ENCODE measurements at regions not wholly inside any gene's neighbourhood (a gene's known extent, or its start where the extent isn't known, plus 50 kb on each side); places are given as distances from the start of the nearest gene placed in this dataset.

GRCh38 chr15:97200161-97200560 lies 760.3 kb upstream of the ARRDC4 start:
- DNase-seq: no peak

GRCh38 chr15:97210277-97210676 lies 750.2 kb upstream of the ARRDC4 start:
- no peak for DNase-seq

- DNase-seq: no peak
These were observed 744.9 kb upstream of the ARRDC4 start for GRCh38 chr15:97215629-97216028.

DNA sequence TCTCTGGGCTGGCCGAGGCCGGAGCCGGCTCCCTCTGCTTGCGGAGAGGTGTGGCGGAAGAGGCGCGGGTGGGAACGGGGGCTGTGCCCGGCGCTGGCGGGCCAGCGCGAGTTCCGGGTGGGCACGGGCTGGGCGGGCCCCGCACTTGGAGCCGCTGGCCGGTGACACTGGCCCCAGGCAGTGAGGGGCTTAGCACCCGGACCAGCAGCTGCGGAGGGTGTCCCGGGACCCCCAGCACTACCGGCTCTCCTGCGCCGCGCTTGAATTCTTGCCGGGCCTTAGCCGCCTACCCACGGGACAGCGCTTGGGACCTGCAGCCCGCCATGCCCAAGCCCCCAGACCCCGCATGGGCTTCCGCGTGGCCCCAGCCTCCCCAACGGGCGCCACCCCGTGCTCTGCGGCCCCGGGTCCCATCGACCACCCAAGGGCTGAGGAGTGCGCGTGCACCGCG lies 736.3 kb upstream of the ARRDC4 start:
- DNase-seq: no peak

DNA sequence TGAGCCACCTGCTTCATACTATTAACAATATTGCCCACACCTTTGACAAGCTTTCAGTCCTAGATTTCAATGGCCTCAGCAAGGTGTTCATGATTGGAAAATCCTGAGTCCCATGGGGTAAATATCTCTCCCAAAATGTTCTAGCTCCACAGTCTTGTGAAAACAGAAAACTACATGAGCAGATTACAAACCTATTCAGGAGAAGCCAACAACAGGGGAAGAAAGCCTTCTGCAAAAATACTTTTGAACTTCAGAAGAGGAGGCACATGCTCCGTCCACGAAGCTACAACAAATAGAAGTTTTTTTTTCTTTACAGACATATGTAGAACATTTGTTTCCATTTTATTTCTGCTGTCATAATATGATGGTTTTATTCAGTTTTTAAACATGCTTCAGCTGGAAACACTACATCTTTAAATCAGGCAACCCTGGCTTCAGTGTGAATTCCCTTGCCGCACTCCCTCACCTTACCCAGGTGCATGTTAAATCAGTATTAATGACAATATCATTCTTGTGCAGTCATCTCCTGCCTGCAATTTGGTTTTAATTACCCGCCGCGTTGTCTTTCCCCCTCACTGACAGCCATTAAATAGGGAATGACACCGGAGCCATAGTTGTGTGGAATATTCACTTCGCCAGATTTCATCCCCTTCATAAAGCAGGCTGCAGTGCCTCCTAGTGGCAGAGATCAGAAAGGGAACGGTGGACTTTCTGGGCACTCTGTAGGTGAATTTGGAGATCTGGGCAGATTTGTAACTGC lies 725.5 kb upstream of the ARRDC4 start:
- no peak for DNase-seq

DNA sequence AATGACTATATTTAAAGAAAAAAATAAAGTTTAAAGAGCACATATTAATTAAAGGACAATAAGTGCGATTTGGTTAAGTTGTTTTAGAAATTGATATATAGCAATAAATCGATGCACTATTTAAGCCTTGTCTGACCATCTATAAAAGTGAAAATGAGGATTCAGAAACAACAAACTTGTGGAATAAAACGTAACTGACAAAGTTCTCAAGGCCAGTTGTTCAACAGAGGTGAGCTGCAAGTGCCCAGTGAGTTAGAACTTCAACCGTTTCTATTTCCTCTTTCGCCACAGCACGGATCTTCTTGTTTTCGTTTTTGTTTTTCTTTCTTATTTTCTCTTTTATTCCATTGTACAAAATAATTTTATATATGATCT lies 724.9 kb upstream of the ARRDC4 start:
- DNase-seq: no peak

GRCh38 chr15:97236140-97236539 lies 724.4 kb upstream of the ARRDC4 start:
- DNase-seq: no peak

GRCh38 chr15:97237160-97237559 lies 723.3 kb upstream of the ARRDC4 start:
- no peak for DNase-seq

GRCh38 chr15:97248376-97248775 lies 712.1 kb upstream of the ARRDC4 start:
- no peak for DNase-seq

DNA sequence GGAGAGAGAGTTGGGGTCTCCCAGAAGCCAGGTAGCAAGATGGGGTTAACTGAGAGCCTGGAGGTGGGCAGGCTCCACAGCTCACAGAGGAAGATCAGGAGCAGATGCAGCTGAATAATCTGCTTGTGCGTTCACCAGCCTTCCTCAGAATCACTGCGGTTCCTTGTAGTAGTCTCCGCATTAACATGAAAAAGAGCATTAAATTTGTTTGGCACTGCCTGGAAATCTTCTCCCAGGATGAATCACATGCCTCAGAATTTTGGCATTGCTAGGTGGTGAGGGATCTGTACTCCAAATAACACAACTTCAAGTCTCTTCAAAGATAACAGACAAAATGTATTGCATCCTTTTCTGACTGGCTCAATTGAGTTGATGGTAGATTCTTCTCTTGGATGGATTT lies 700.6 kb upstream of the ARRDC4 start:
- no peak for DNase-seq

GRCh38 chr15:97301166-97301565 lies 659.3 kb upstream of the ARRDC4 start:
- DNase-seq: no peak

- no peak for DNase-seq
These were observed 644.1 kb upstream of the ARRDC4 start for GRCh38 chr15:97316362-97316761.

DNA sequence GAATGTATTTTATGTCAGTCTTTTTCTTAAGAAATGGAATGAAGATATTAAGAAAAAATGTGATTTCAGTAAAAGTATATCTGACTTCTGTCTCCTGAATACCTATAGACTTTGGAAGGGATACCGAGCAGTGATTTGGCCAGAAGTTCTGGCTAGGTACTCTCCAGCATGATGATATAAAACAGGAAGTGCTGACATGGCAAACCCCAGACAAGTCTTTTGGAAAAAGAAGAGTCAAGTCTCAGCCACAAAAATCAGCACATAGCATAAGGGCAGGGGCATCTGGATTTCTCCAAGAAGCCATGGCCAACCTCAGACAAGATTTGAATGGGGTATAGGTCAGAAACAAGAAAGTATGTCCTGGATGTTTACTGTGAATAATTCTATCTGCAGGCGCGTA lies 643.3 kb upstream of the ARRDC4 start:
- no peak for DNase-seq

DNA sequence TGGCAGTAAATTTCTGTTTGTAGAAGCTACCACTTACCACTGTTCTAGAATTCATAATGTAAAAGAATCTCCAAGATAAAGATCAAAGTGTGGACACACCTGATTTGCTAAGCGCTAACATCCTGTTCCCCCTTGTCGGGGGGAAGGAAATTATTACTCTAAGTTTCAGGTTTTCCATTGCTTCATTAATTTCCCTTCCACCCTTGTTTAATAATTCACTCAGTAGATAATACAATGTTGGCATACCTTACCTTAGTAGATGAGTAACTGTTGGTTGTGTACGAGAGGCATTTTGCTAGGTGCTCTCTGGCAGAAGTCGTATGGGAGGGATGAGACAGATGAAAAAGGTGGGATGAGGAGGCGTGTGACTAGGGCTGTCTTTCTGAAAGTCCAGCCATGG lies 641.2 kb upstream of the ARRDC4 start:
- no peak for DNase-seq

GRCh38 chr15:97346221-97346620 lies 614.3 kb upstream of the ARRDC4 start:
- no peak for DNase-seq

GRCh38 chr15:97350813-97351212 lies 609.7 kb upstream of the ARRDC4 start:
- no peak for DNase-seq

GRCh38 chr15:97383516-97383915 lies 577.0 kb upstream of the ARRDC4 start:
- DNase-seq: no peak

- no peak for DNase-seq
These were observed 573.6 kb upstream of the ARRDC4 start for GRCh38 chr15:97386940-97387339.

DNA sequence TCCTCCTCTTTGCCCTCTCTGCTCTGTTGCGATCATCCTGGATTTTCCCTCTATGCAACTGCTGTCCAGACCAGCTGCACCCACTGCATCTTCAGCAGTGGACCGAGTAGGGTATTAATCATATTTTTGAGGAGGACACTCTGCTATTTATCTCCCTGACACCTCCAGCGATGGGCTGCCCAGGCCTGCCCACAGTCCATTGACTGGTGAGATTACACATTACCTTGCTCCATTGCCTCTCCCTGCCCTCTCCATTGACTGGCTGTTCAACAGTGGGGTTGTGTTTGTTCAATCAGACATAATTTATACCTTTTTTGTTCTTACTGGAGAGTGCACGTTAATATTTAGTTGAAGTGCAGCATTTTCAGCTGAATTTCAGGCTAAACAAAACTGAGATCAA lies 559.3 kb upstream of the ARRDC4 start:
- DNase-seq: no peak

GRCh38 chr15:97401970-97402369 lies 558.5 kb upstream of the ARRDC4 start:
- no peak for DNase-seq

GRCh38 chr15:97406841-97407240 lies 553.7 kb upstream of the ARRDC4 start:
- DNase-seq: no peak

DNA sequence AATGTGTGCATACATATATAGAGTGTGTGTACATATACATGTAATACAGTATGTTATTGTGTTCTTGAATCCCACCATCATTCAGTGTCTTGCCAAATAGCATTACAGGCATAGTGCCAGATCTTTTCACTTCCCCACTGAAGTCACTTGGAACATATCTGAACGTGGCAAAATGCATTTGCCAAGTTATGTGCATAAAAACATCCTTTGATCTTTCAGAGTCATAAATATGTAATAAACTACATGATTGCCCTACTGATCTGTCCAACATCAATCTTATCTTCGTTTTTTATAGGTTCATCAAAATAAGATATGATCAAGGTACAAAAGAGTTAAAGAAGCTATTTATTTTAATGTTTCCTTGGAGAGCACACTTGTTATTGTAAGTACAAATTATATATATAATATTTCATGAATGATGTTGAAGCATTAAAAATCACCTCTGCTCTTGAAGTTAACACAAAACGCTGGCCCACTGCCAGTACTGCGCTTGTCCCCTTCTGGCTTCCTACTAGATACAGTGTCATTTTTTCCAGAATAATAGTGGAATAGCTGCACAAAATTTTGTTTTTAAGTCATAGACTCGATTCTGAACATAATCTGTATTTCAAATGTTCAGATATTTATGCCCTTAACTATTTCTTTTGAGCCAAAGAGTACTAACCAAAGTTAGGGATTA lies 549.5 kb upstream of the ARRDC4 start:
- DNase-seq: no peak

GRCh38 chr15:97420130-97420529 lies 540.4 kb upstream of the ARRDC4 start:
- DNase-seq: no peak

DNA sequence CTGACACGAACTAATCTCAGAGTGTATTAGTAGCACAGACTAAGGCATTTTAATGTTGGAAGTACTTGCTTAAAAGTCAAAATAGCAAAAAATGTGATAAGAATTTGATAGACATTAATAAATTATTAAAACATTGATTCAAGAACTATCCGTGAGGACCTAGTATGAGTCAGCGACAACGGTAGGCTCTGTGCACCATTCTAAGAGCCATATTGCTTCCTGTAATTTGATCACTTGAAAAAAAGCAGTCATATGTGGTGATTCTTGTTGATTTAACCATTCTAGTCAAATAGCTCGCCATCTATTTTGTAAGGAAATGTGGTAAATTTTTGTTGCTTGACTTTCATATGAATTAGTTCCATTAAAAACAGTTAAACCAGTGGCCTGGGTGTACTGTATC lies 534.9 kb upstream of the ARRDC4 start:
- no peak for DNase-seq

- DNase-seq: no peak
These were observed 517.4 kb upstream of the ARRDC4 start for GRCh38 chr15:97443101-97443500.
